NB4 (cell line): ENCODE measurements at regions not wholly inside any gene's neighbourhood (a gene's known extent, or its start where the extent isn't known, plus 50 kb on each side); places are given as distances from the start of the nearest gene placed in this dataset.

ENCODE experiments used
- MYC ChIP-seq: IDR thresholded peaks from 2 replicates; pipeline ENCODE4 v1.6.1; 2011; ENCODE audit warnings: low read depth, low read length
- POLR2A ChIP-seq: IDR thresholded peaks from 2 replicates; pipeline ENCODE4 v1.6.1; 2011; ENCODE audit warnings: mild to moderate bottlenecking; ENCODE audit not compliant: insufficient read length; ENCODE audit errors: extremely low read depth
- TF ChIP-seq, protein P1 (sequence below): IDR thresholded peaks from one replicate; pipeline ENCODE4 v1.5.1; 2012; ENCODE audit warnings: low read depth, low read length
- TF ChIP-seq, protein P2 (sequence below): IDR thresholded peaks from 2 replicates; pipeline ENCODE4 v1.6.1; 2011; ENCODE audit warnings: low read depth, low read length

DNA sequence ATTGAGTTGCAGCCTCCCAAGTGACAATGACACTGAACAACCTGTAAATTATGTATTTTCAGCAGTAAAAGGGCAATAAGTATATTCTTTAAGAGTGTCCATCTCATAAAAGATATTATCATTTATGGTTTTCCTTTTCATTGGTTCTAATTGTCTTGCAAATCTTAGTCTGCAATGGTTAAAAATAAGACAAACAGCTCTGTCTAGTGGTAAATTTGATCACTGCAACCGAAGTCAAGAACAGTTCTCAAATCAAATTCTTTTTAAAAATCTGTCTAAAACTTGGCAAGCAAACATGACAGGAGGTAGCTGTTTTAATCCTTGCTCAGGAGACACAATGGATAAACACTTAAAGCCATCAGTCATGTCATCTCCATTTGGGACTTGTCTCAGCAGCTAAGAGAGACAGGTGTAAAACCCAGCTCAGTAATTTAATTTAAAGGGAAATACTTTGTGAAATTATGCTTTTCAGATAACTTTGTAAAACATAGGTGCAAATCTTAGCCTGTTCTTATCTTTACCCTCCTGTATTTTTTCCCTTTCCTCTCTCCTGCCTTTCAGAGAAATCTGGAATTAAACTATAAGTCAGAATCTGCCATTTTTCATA, 150.3 kb upstream of the ARHGEF26 start:
- TF ChIP-seq MYC (no peak), POLR2A (no peak)
- TF ChIP-seq, protein P1, sequence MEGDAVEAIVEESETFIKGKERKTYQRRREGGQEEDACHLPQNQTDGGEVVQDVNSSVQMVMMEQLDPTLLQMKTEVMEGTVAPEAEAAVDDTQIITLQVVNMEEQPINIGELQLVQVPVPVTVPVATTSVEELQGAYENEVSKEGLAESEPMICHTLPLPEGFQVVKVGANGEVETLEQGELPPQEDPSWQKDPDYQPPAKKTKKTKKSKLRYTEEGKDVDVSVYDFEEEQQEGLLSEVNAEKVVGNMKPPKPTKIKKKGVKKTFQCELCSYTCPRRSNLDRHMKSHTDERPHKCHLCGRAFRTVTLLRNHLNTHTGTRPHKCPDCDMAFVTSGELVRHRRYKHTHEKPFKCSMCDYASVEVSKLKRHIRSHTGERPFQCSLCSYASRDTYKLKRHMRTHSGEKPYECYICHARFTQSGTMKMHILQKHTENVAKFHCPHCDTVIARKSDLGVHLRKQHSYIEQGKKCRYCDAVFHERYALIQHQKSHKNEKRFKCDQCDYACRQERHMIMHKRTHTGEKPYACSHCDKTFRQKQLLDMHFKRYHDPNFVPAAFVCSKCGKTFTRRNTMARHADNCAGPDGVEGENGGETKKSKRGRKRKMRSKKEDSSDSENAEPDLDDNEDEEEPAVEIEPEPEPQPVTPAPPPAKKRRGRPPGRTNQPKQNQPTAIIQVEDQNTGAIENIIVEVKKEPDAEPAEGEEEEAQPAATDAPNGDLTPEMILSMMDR, result peak; percentile 10
- TF ChIP-seq, protein P2, sequence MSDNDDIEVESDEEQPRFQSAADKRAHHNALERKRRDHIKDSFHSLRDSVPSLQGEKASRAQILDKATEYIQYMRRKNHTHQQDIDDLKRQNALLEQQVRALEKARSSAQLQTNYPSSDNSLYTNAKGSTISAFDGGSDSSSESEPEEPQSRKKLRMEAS, result no peak
